ENCODE measurements at regions not wholly inside any gene's neighbourhood (a gene's known extent, or its start where the extent isn't known, plus 50 kb on each side); places are given as distances from the start of the nearest gene placed in this dataset.

- Histone ChIP-seq H3K9ac (ENCODE audit: extremely low read depth, low read length, poor library complexity, severe bottlenecking) (no peak overlapping the region), H3K27ac (ENCODE audit: low read depth, low read length) (no peak overlapping the region), H3K4me1 (ENCODE audit: control insufficient read depth, insufficient read depth, low read length) (no peaks in the 10 kb centered on the region), H3K4me3 (ENCODE audit: low read length) (no peak overlapping the region), H3K36me3 (ENCODE audit: control insufficient read depth, insufficient read depth, low read length) (no peaks in the 10 kb centered on the region), H3K27me3 (ENCODE audit: control insufficient read depth, insufficient read depth, low read length, poor library complexity, severe bottlenecking) (peaks cover 4% of the 10 kb centered on the region), H3K9me3 (ENCODE audit: control insufficient read depth, low read length) (no peaks in the 10 kb centered on the region)
- Mint-ChIP-seq H3K36me3 (ENCODE audit: low read depth) (no peaks in the 10 kb centered on the region), H3K27me3 (ENCODE audit: insufficient read depth) (no peaks in the 10 kb centered on the region), H3K4me3 (no peak overlapping the region), H3K27ac (no peak overlapping the region), H3K9me3 (no peaks in the 10 kb centered on the region), H3K4me1 (no peaks in the 10 kb centered on the region)
- no peak for DNase-seq
- no peak for TF ChIP-seq CTCF (conservative IDR thresholded peaks at IDR 0.05)
- WGBS, 2 experiments (ENCODE audit: insufficient coverage in 1 of 2, insufficient read length in 1 of 2) = no CpG with 5 or more reads among the region's 1 CpG
Observed at GRCh38 chr10:52616395-52616764, 156.2 kb downstream of the MBL2 start.

- H3K27me3 Mint-ChIP-seq (ENCODE audit: insufficient read depth) = no peaks in the 10 kb centered on the region
- DNase-seq = no peak
- H3K27ac Mint-ChIP-seq = no peak overlapping the region
- no peak overlapping the region for H3K9ac ChIP-seq (ENCODE audit: extremely low read depth, low read length, poor library complexity, severe bottlenecking)
- no peak overlapping the region for H3K27ac ChIP-seq (ENCODE audit: low read depth, low read length)
- no peaks in the 10 kb centered on the region for H3K9me3 ChIP-seq (ENCODE audit: control insufficient read depth, low read length)
- no peaks in the 10 kb centered on the region for H3K27me3 ChIP-seq (ENCODE audit: control insufficient read depth, insufficient read depth, low read length, poor library complexity, severe bottlenecking)
- no peaks in the 10 kb centered on the region for H3K4me1 Mint-ChIP-seq
- no peak for TF ChIP-seq CTCF (conservative IDR thresholded peaks at IDR 0.05)
- H3K4me1 ChIP-seq (ENCODE audit: control insufficient read depth, insufficient read depth, low read length) = no peaks in the 10 kb centered on the region
- no peaks in the 10 kb centered on the region for H3K36me3 Mint-ChIP-seq (ENCODE audit: low read depth)
- WGBS, 2 experiments (ENCODE audit: insufficient coverage in 1 of 2, insufficient read length in 1 of 2) = 80% methylated on average over 1 of the region's 1 CpG; no CpG with 5 or more reads in 1 of the 2 experiments
- no peaks in the 10 kb centered on the region for H3K9me3 Mint-ChIP-seq
- no peaks in the 10 kb centered on the region for H3K36me3 ChIP-seq (ENCODE audit: control insufficient read depth, insufficient read depth, low read length)
- H3K4me3 ChIP-seq (ENCODE audit: low read length) = no peak overlapping the region
- no peak overlapping the region for H3K4me3 Mint-ChIP-seq
Observed at GRCh38 chr10:52617346-52617745, 155.2 kb downstream of the MBL2 start.

GRCh38 chr10:52619052-52619451, 153.5 kb downstream of the MBL2 start:
- no peaks in the 10 kb centered on the region for H3K36me3 Mint-ChIP-seq (ENCODE audit: low read depth)
- 97% methylated on average over 1 of the region's 1 CpG; no CpG with 5 or more reads in 1 of the 2 experiments for WGBS, 2 experiments (ENCODE audit: insufficient coverage in 1 of 2, insufficient read length in 1 of 2)

More at GRCh38 chr10:52619052-52619451, 153.5 kb downstream of the MBL2 start:
- H3K9ac ChIP-seq (ENCODE audit: extremely low read depth, low read length, poor library complexity, severe bottlenecking) = no peak overlapping the region
- H3K4me1 Mint-ChIP-seq = no peaks in the 10 kb centered on the region
- no peak overlapping the region for H3K27ac Mint-ChIP-seq
- H3K27me3 Mint-ChIP-seq (ENCODE audit: insufficient read depth) = no peaks in the 10 kb centered on the region
- H3K9me3 Mint-ChIP-seq = no peaks in the 10 kb centered on the region
- H3K36me3 ChIP-seq (ENCODE audit: control insufficient read depth, insufficient read depth, low read length) = no peaks in the 10 kb centered on the region
- no peaks in the 10 kb centered on the region for H3K4me1 ChIP-seq (ENCODE audit: control insufficient read depth, insufficient read depth, low read length)
- no peak overlapping the region for H3K4me3 Mint-ChIP-seq
- H3K27ac ChIP-seq (ENCODE audit: low read depth, low read length) = no peak overlapping the region
- no peaks in the 10 kb centered on the region for H3K27me3 ChIP-seq (ENCODE audit: control insufficient read depth, insufficient read depth, low read length, poor library complexity, severe bottlenecking)
- no peak overlapping the region for H3K4me3 ChIP-seq (ENCODE audit: low read length)
- TF ChIP-seq CTCF (conservative IDR thresholded peaks at IDR 0.05) = no peak
- DNase-seq = no peak
- H3K9me3 ChIP-seq (ENCODE audit: control insufficient read depth, low read length) = no peaks in the 10 kb centered on the region
